ENCODE measurements at regions not wholly inside any gene's neighbourhood (a gene's known extent, or its start where the extent isn't known, plus 50 kb on each side); places are given as distances from the start of the nearest gene placed in this dataset.
A peak's percentile ranks its signal among the peaks of the same experiment; 100 is the strongest.

- WGBS, 3 donors = 61 to 73% (median 66%) methylated on average over 4 of the region's 4 CpGs
- no peaks in the 10 kb centered on the region for H3K9me3 ChIP-seq
- H3K4me1 ChIP-seq (ENCODE audit: insufficient read depth) = peaks cover 7% of the 10 kb centered on the region
- no peak overlapping the region for H3K4me3 ChIP-seq
- H3K36me3 ChIP-seq = no peaks in the 10 kb centered on the region
- H3K27ac ChIP-seq = no peak overlapping the region
- DNase-seq = no peak
- H3K27me3 ChIP-seq = no peaks in the 10 kb centered on the region
- TF ChIP-seq, protein P1, sequence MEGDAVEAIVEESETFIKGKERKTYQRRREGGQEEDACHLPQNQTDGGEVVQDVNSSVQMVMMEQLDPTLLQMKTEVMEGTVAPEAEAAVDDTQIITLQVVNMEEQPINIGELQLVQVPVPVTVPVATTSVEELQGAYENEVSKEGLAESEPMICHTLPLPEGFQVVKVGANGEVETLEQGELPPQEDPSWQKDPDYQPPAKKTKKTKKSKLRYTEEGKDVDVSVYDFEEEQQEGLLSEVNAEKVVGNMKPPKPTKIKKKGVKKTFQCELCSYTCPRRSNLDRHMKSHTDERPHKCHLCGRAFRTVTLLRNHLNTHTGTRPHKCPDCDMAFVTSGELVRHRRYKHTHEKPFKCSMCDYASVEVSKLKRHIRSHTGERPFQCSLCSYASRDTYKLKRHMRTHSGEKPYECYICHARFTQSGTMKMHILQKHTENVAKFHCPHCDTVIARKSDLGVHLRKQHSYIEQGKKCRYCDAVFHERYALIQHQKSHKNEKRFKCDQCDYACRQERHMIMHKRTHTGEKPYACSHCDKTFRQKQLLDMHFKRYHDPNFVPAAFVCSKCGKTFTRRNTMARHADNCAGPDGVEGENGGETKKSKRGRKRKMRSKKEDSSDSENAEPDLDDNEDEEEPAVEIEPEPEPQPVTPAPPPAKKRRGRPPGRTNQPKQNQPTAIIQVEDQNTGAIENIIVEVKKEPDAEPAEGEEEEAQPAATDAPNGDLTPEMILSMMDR (IDR thresholded peaks at IDR 0.05) = no peak
- no peak for TF ChIP-seq EP300 (IDR thresholded peaks at IDR 0.05)
- TF ChIP-seq POLR2A (IDR thresholded peaks at IDR 0.05) = no peak
- intact Hi-C loops (cut with DNase I) = no loop called here
These were observed 550.5 kb downstream of the MIAT start for GRCh38 chr22:27207907-27208306.

GRCh38 chr22:27210111-27210730 is 552.8 kb downstream of the MIAT start:
- peak in 1 of 5 donors; percentile 8 for DNase-seq
- no peaks in the 10 kb centered on the region for H3K36me3 ChIP-seq
- no peak for TF ChIP-seq EP300 (IDR thresholded peaks at IDR 0.05)
- TF ChIP-seq POLR2A (IDR thresholded peaks at IDR 0.05) = no peak
- TF ChIP-seq, protein P1 (IDR thresholded peaks at IDR 0.05) = no peak
- H3K4me3 ChIP-seq = no peak overlapping the region
- peaks cover 17% of the 10 kb centered on the region for H3K4me1 ChIP-seq (ENCODE audit: insufficient read depth)
- H3K9me3 ChIP-seq = no peaks in the 10 kb centered on the region
- H3K27me3 ChIP-seq = no peaks in the 10 kb centered on the region
- 59 to 62% (median 61%) methylated on average over 10 of the region's 10 CpGs for WGBS, 3 donors
- intact Hi-C loops (cut with DNase I) = loop anchor here in 1 of 4 donors (5.0 kb wide), 1 partner anchor 103 kb away; no protein-coding TSS in a partner anchor
- H3K27ac ChIP-seq = no peak overlapping the region

- 51 to 69% (median 56%) methylated on average over 4 of the region's 4 CpGs for WGBS, 3 donors
- Histone ChIP-seq H3K4me3 (no peak overlapping the region), H3K27me3 (no peaks in the 10 kb centered on the region), H3K27ac (peak overlapping the region; percentile 16 to 96), H3K9me3 (no peaks in the 10 kb centered on the region), H3K36me3 (no peaks in the 10 kb centered on the region), H3K4me1 (ENCODE audit: insufficient read depth) (peaks cover 19% of the 10 kb centered on the region)
- intact Hi-C loops (cut with DNase I) = loop anchor here in 1 of 4 donors (5.0 kb wide), 1 partner anchor 105 kb away; no protein-coding TSS in a partner anchor
- DNase-seq = no peak
- TF ChIP-seq, protein P1 (IDR thresholded peaks at IDR 0.05) = no peak
- TF ChIP-seq POLR2A (IDR thresholded peaks at IDR 0.05) = no peak
- TF ChIP-seq EP300 (IDR thresholded peaks at IDR 0.05) = no peak
These were observed 554.7 kb downstream of the MIAT start for GRCh38 chr22:27212102-27212501.

DNA sequence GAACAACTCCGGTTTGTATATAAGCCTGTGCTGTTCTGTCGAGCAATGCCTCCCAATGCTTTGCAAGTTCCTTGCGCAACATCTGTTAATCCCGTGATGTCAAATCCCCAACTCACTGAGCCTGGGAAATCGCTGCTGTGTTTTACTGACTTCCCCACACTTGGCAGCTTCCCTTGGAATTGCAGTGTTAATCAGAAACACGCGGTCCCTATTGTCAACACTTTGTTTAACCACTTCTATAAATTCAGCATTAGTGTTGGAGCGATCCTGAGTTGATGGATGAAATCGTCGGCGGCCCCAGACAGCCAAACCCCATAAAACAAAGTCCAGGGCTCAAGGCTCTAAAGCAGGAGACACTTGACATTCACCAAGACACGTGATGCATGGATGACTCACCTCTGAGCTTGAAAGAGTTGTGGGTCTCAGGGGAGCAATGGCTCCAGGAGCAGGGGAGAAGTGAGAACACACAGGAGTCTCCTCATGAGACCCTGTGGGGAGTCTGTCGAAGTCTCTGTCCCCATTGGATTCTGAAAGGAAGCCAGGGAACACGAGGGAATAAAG is 555.3 kb downstream of the MIAT start:
- Histone ChIP-seq H3K36me3 (no peaks in the 10 kb centered on the region), H3K4me1 (ENCODE audit: insufficient read depth) (peaks cover 19% of the 10 kb centered on the region), H3K27me3 (no peaks in the 10 kb centered on the region), H3K9me3 (no peaks in the 10 kb centered on the region), H3K27ac (peak overlapping the region; percentile 78 to 96), H3K4me3 (no peak overlapping the region)
- intact Hi-C loops (cut with DNase I) = loop anchor here in 1 of 4 donors (5.0 kb wide), 1 partner anchor 105 kb away; no protein-coding TSS in a partner anchor
- TF ChIP-seq, protein P1 (IDR thresholded peaks at IDR 0.05) = no peak
- peak; percentile 81 for TF ChIP-seq EP300 (IDR thresholded peaks at IDR 0.05)
- peak; percentile 63 to 90 (median 76) for DNase-seq
- WGBS, 3 donors = 5 to 9% (median 8%) methylated on average over 14 of the region's 14 CpGs
